HG02588 (cell line): ENCODE measurements at regions not wholly inside any gene's neighbourhood (a gene's known extent, or its start where the extent isn't known, plus 50 kb on each side); places are given as distances from the start of the nearest gene placed in this dataset.

ENCODE experiments used
- ATAC-seq: cut with Tn5 transposase; IDR thresholded peaks from one replicate; pipeline ENCODE4 v1.9.1; 2021; ENCODE audit warnings: mild to moderate bottlenecking, moderate library complexity; ENCODE audit not compliant: unreplicated experiment

GRCh38 chr6:80667006-80667405, 560.5 kb downstream of the BCKDHB start:
- ATAC-seq = no peak

- no peak for ATAC-seq
These were observed 552.5 kb downstream of the BCKDHB start for GRCh38 chr6:80658926-80659325.

- no peak for ATAC-seq
These were observed 540.7 kb downstream of the BCKDHB start for GRCh38 chr6:80647156-80647555.

- no peak for ATAC-seq
These were observed 537.4 kb downstream of the BCKDHB start for GRCh38 chr6:80643881-80644280.

- no peak for ATAC-seq
These were observed 536.0 kb downstream of the BCKDHB start for GRCh38 chr6:80642452-80642851.

GRCh38 chr6:80641591-80641990, 535.1 kb downstream of the BCKDHB start:
- ATAC-seq = no peak

- no peak for ATAC-seq
These were observed 533.7 kb downstream of the BCKDHB start for GRCh38 chr6:80640176-80640575.

GRCh38 chr6:80639181-80639629, 532.7 kb downstream of the BCKDHB start:
- no peak for ATAC-seq

GRCh38 chr6:80638213-80639055, 532.0 kb downstream of the BCKDHB start:
- ATAC-seq = peak; percentile 77

- ATAC-seq = no peak
These were observed 530.8 kb downstream of the BCKDHB start for GRCh38 chr6:80637312-80637711.

GRCh38 chr6:80636689-80637088, 530.2 kb downstream of the BCKDHB start:
- no peak for ATAC-seq

GRCh38 chr6:80633412-80633811, 526.9 kb downstream of the BCKDHB start:
- no peak for ATAC-seq

GRCh38 chr6:80625405-80625804, 518.9 kb downstream of the BCKDHB start:
- ATAC-seq = no peak

GRCh38 chr6:80623066-80623815, 516.8 kb downstream of the BCKDHB start:
- ATAC-seq = no peak

- ATAC-seq = no peak
These were observed 516.2 kb downstream of the BCKDHB start for GRCh38 chr6:80622641-80623040.

- ATAC-seq = no peak
These were observed 512.5 kb downstream of the BCKDHB start for GRCh38 chr6:80618953-80619352.

- ATAC-seq = no peak
These were observed 504.4 kb downstream of the BCKDHB start for GRCh38 chr6:80610846-80611245.

- no peak for ATAC-seq
These were observed 502.4 kb downstream of the BCKDHB start for GRCh38 chr6:80608881-80609280.

GRCh38 chr6:80607811-80608391, 501.4 kb downstream of the BCKDHB start:
- ATAC-seq = no peak

- ATAC-seq = no peak
These were observed 498.9 kb downstream of the BCKDHB start for GRCh38 chr6:80605165-80605989.

- ATAC-seq = no peak
These were observed 497.2 kb downstream of the BCKDHB start for GRCh38 chr6:80603679-80604078.
